Suprapubic skin (tissue), 3 donors: ENCODE measurements at regions not wholly inside any gene's neighbourhood (a gene's known extent, or its start where the extent isn't known, plus 50 kb on each side); places are given as distances from the start of the nearest gene placed in this dataset.

ENCODE experiments used
- CTCF ChIP-seq, 2 donors: fragments of 200-600 bp in 1 of 2; fragments of 450-650 bp in 1 of 2; sonication (generic) in 1 of 2; IDR thresholded peaks; one replicate each; pipeline ENCODE4 v1.5.1; 2016 to 2019; ENCODE audit warnings: antibody characterized with exemption in 2 of 2, mild to moderate bottlenecking in 1 of 2, moderate library complexity in 1 of 2
- POLR2AphosphoS5 ChIP-seq, 3 donors: sonication (generic); formaldehyde crosslinking; IDR thresholded peaks; one replicate each; pipeline ENCODE4 v1.6.1; 2017; ENCODE audit warnings: antibody characterized with exemption in 3 of 3

DNA sequence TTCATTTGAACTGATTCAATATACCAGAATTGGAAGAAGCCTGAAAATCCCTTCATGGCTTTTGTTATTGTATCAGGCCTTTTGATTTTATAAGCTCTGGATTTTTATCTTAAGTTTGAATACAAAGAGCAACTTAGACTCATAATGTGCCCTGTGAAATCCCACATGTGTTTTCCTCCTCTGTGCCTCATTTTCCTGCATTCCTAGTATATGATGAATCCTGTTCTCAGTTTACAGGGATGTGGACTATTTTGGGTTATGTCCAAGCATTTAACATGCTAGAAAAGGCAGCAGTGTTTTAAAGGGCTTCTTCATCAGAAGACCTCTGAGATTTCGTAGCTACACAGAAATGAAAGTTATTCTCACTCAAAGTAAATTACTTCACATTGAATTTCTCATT is 455.0 kb downstream of the RFPL4B start:
- TF ChIP-seq CTCF (IDR thresholded peaks at IDR 0.05) (no peak), POLR2AphosphoS5 (IDR thresholded peaks at IDR 0.05) (no peak)
